GM18519 (cell line): ENCODE measurements at regions not wholly inside any gene's neighbourhood (a gene's known extent, or its start where the extent isn't known, plus 50 kb on each side); places are given as distances from the start of the nearest gene placed in this dataset.
"Not testable (repeated sequence)": the region's sequence is repeated elsewhere in the genome, so short reads cannot be mapped to it uniquely, and the experiment has no call there.

Experiments
- ATAC-seq: cut with Tn5 transposase; IDR thresholded peaks from one replicate; pipeline ENCODE4 v1.9.1; 2021; ENCODE audit warnings: mild to moderate bottlenecking, moderate library complexity; ENCODE audit not compliant: unreplicated experiment, low FRiP score

DNA sequence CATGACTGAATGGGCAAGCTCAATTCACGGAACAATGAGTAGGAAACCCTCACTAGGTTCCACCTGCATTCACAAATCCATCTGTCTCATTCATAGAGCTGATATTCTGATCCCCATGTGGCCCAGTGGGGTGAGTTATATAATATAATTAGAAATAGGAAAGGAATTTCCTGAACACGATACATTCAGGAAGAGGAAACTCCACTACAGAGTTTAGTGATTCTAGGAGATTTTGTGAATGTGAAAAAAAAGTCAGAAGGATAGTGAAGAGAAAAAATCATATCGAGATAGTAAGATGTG is 471.2 kb downstream of the GASK1B start:
- no peak for ATAC-seq

DNA sequence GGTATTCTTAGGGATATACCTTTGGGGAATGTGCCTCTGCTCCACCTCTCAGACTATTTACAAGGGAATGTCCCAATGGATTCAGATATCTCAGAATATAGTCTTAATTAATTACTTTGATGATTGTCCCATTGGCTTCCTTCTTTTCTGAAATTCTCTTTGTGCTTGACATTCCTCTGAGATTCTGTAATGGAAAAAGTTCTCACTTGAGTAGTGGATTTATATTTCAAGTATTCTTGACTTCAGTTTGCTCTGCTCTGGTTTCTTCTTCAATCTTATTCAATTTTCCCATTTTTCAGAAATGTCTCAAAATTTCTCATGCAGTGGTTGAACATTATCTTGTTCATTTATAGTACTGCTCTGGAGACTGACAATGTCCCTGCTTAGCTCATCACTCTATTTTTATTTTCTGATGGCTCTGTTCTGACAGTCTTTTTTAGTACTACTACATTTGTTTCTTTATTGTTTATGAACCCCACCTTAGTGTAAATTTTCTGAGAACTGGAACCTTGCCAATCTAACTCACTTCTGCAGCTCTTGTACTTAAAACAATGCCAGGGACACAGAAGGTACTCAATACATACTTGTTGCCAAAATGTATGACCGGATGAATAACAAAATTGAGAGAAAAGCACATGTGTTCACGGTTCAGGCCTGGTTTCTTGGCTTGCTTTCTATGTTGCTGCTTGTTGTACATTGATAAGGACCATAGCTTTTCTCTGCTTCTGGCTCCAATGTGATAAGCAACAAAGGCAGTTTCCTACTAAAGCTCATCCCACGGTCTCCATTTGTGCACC is 471.7 kb downstream of the GASK1B start:
- no peak for ATAC-seq

DNA sequence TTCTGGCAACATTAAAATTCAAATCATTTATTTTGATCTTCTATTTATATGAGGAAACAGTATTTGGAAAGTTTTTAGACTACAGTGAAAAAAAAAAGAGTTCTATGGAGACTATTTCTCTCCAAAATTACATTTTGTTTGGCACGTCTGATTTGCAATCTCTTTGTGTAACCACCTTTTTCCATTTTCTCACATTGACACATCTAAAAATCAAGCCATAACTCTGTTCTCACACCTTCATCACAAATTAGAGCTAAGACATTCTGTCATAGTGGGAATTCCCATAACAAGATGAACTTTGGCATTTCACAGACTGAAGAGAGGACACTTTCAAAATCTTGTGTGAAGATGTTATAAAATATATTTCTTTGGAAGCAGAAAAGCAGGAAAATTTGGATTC is 468.9 kb downstream of the GRIA2 start:
- ATAC-seq = no peak

DNA sequence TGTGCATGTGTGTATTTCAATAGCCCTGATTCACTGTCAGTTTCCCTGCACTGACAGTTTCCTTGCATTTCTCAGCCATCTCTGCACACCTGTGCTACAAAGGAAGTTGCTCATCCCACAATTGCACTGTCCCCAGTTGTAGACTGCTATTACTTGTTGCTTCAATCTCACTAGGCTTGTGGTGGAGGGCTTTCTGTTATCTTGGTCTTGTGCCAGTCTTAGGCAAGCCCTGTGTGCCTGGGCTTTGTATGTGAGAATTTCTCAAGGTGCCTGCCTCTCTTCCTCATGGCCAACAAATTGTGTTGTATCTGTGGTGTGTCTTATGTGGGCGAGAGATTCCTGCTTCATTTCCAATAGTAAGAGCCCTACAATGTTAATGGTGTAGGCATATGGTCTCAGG is 467.4 kb downstream of the GRIA2 start:
- no peak for ATAC-seq

DNA sequence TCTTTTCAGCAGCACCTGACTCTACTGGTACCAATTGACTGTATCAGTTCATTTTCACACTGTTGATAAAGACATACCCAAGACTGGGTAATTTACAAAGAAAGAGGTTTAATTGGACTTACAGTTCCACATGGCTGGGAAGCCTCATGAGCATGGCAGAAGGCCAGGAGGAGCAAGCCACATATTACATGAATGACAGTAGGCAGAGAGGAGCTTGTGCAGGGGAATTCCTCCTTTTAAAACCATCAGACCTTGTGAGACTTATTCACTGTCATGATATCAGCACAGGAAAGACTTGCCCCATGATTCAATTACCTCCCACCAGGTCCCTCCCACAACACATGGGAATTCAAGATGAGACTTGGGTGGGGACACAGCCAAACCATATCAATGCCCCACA is 458.8 kb downstream of the GRIA2 start:
- ATAC-seq = not testable (repeated sequence)

DNA sequence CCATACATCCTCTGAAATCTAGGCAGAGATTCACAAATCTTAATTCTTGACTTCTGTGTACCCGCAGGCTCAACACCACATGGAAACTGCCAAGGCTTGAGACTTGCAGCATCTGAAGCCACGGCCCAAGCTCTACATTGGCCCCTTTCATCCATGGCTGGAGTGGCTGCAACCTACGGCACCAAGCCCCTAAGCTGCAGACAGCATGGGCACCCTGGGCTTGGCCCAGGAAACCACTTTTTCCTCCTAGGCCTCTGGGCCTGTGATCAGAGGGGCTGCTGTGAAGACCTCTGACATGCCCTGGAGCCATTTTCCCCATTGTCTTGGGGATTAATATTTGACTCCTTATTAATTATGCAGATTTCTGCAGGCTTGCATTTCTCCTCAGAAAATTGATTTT is 457.9 kb downstream of the GRIA2 start:
- ATAC-seq = no peak

DNA sequence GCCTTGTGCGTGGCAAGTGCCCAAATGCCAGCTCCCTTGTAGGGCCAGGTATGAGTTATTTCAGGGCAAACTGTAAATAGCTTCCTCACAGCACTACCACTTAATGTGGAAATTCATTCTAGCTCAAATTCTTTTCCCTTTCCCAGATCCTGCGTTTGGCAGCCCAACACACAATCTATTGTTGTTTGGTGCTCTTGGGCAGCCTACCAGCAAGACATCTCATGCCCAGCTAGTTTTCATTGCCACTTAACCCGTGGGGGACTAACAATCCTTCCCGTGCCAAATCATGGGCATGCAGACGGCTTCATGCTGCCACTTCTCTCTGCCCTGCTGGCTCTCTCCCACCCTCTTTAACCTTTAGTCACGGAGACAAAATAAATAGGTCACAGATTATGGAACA is 454.2 kb downstream of the GRIA2 start:
- no peak for ATAC-seq

DNA sequence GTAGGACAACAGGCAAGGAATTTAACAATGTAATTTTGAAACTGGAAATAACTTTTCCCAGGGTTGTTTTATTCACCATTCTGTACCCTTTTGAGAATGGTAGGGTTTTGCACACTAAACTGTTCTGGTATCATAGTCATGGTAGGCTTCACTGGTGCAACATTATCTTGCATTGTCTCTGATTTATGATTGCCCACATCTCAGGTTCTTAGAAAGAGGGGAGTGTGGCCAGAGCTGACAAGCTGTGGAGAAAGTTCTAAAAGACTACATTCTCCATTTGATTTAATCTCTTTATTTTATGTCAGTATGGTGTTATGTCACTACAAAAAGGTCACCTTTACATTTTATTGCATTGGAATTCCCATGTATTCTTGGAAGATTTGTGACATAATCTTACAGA is 447.3 kb downstream of the GRIA2 start:
- ATAC-seq = no peak

DNA sequence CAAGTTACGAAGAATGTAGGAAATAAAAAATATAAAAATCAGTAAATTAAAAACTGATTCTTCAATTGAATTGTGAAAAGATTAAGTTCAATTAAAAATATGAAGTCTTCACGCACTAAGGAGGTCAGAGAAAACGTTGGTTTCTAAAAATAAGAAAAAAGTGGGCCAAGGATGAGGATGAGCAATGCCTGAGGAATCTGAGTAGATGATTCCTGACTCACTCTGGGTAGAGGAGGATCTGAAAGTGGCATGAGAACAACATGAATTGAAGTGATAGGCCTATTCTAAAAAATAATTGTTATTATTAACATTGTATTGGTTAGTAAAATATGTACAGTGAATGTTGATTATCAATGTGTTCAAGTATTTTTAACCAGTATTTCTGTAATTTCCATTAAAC is 444.2 kb downstream of the GRIA2 start:
- no peak for ATAC-seq

DNA sequence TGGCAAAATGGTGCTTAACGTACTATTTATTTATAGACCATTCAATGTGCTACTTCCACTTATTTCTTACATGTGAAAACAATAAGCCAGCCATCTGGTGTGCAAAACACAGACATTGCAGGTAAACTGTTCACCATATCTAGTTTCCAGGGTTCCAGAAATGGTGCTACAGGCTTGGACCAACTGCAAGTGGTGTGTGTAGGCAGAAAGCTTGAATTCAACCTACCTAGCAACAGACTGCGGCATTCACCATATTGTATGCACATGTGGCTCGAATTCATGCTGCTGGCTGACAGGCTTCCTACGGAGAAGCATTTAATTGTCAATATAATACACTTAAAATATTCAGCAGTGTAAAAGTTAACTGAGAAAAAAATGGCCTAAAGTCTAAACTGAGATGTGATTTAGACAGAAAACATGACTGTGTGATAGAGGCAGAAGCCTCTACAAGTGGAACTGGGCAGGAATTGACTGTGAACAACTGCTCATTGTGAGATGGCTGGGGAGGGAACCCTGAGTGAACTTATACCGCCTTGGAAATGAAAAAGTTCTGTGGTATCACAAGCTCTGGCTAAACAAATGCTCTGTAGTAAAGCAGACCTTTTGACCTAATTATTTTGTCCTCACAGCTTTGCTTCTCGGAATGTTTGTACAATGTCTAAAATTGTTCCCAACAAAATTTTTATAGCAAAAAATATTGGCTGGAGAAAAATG is 434.7 kb downstream of the GRIA2 start:
- no peak for ATAC-seq

DNA sequence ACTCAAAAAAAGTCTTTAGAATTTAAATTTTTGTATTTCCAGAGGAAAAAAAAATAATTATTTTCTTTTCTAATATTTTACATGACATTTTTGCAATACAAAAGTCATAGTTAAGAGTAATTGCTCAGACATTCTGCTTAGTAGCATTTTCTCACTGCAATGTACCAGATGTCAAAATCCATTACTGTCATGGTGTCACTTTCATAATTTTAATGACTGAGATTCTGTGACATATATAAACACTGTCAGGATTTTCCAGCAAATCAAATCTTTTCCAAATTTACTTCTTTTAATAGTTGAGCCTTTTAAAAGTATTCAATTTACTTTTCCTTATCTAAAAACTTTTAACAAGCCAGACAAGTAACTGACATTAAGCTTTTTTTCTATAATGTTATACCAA is 422.7 kb downstream of the GRIA2 start:
- no peak for ATAC-seq

DNA sequence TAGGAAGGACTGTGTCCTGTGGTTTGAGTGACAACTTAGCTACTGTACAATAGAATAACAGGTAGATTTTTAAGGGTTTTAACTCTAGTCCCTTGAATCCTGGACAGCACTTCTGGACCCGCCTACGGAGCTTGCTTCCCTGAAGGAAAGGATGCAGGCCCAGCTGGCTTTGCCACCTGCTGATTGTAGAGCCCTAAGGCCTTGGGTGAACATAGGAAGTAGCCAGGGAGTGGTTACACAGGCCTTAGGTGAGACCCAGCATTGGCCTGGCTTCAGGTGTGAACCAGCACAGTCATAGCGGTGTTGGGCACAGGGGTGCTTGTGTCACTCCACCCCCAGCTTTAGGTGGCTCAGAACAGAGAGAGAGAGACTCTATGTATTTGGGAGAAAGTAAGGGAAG is 413.5 kb downstream of the GRIA2 start:
- no peak for ATAC-seq

DNA sequence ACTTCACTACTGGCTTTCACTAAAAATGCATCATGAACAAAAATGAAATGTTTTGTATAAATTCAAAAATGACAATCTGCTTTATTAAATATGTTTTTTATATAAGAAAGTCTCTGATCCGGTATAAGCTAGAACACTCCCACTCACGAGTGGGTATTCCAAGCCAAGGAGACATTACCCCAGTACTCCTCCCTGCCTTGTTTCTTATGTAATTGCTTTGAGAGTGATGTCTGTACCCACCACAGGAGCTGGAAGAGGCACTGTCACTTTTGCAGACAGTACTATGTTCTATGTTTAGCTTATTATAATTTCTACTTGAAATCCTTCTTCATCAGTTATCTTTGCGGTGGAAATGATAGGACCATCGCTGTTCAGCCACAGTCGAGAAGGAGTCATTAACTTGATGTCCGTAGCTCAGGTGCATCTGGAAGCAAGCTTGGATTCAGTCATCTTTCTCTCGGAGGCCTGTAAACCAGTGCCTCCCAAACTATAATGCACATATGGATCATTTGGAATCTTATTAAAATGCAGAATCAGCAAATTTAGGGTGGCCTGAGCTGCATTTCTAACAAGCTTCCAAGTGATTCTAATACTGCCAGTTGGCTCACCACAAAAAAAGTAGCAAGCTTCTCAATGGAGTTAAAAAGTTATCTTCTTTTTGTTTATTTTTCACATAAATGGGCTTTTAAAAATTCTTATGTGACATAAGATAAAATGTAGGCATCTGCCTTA is 396.4 kb downstream of the GRIA2 start:
- no peak for ATAC-seq

DNA sequence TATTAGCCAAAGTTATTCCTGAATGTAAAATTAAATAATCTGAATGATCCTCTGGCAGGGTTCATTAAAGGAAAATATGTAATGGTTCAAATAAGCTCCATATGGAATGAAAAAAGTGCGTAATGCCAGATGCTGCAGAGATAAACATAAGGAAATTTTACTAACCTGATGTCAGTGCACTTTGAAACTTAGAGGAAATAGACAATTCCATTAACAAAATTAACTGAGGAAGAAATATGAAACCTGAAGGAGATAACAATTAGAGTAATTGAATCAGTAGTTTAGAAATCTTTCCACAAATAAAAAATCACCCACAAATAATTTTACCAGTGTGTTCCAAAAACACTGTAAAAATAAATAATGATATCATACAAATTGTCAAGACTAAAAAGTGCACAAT is 387.5 kb downstream of the GRIA2 start:
- ATAC-seq = no peak

DNA sequence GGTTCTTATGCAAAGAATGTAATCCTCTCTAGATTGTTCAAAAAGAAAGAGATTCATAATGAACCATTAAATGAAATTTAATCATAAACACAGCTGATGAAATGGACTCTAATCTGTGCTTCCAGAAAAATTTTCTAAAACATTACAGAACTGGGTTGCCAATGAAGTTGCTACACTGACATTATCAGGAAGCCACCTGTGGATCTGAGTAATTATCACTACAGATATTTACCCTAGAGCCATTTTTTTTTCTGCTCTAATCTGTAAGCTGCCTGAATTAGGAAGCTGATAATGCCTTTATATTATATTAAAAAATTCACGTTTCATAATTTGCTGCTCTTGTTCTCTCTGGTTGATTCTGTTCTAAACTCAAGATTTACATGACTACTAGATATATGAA is 380.1 kb downstream of the GRIA2 start:
- no peak for ATAC-seq

DNA sequence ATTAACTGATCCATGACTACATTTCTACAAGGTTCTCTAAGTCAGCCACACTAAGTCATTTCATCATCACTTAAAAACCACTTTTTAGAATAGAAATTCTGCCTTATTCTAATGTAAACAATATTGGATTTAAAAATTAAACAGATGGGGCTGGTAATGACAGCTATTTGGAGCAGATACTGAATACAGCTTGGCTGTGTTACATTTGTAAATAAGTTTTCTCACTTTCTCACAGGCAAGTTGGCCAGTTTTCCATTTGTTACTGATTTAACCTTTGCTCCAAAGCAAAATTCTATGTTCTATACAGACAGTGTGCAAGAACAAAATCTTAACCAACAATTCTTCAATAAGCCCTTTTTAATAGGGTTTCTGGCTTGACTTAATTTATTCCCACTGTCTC is 370.7 kb downstream of the GRIA2 start:
- no peak for ATAC-seq

DNA sequence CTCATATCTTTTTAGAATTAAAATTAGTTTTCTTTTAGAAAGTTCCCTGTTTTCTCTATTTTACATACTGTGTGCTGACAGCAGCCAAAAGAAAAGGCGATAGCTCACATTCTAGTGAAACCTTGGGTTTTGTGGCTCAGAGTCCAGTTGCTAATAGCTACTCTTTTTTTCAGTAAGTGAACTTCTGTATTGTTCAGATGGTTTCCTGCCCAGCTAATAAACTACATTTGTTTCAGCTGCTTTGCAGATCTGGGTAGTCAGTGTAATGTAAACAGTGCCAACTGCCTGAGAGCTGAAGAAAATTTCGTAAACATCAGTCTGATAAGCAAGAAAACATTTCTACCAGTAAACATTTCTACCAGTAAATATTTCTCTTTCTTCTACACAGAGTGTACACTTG is 370.2 kb downstream of the GRIA2 start:
- no peak for ATAC-seq

DNA sequence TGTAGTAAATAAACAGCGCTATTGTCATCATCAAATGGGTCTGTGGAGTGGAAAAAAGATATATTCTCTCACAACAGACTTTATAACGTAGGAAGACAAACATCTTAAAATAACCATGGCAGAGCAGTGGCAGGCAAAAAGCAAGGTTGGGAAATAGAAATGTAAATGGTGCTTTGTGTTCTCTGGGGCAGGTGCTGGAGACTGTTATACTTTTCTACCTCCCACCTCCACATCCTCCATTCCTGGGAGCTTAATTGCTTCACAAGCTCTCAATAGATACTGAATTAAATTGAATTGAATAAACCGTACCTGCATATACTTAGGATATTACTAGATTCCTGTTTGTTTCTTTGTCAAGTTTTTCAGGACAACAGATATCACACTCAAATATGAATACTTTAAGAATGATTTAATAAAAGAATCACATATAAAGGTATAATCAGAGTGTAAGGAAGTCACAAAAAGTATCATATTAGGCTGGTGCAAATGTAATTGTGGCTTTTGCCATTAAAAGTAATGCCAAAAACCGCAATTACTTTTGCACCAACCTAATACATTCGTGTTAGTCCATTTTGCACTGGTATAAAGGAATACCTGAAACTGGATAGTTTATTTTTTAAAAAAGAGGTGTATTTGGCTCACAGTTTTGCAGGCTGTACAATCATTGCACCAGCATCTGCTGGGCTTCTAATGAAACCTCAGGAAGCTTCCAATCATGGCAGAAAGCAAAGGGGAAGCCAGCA is 367.3 kb downstream of the GRIA2 start:
- ATAC-seq = no peak

DNA sequence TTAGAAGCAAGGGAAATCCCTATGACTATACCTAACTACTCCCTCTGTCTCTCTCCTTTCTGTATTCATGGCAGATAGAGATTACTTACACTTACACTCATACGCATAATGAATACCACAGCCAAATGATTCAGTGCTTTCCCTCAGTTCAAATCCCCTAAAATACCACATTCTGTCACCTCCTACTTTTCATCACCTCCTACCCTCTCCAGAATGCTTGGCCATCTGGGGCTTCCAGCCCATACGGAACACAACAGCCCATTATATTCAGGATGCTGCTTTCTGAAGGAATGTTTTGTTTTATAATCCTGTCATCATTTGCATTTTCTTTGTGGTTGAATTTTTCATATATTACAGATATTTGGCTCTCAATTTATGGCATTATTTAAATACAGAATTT is 361.6 kb downstream of the GRIA2 start:
- ATAC-seq = no peak

DNA sequence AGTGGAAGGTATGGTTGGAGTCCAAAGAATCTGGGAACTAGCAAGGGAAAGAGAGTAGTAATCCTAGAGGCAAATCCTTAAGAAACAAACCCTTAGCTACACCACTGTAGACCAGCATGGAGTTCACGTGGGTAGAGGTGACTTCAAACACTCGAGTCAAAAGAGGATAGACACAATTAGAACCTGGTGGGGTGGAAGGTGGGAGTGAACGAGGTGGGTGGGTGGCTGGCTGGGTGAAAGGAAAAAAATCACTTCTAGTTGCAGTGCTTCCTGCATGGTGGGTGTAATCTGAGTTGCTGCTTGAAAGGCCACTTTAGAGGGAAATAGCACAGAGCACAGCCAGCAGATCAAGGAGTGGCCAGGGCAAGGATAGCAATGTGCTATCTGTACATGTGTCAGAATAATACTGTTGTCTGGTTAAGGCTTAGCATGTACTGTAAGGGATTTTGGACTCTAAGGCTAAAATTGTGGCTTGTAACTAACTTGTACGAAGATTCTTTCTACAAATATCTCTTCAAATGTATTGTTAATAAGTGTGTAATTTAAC is 356.2 kb downstream of the GRIA2 start:
- no peak for ATAC-seq

DNA sequence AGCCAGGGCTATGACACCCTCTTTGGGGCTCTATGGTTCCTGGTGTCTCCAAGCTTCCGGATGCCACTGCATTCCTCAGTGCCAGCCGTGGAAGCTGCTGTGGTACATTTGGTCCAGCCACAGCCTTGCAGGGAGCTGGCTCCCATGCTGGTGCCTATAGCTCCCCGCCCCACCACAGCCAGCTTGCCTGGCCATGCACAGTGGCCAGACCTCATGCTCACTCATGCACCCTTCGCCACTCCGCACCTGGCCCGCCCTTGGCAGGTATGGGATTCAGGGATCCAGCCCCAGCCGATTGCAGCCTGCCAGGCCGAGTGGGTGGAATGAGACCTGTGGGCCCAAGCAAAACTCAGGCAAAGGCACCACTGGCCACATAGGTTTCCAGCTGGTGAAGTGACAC is 354.8 kb downstream of the GRIA2 start:
- no peak for ATAC-seq
